ENCODE measurements at regions not wholly inside any gene's neighbourhood (a gene's known extent, or its start where the extent isn't known, plus 50 kb on each side); places are given as distances from the start of the nearest gene placed in this dataset.

DNA sequence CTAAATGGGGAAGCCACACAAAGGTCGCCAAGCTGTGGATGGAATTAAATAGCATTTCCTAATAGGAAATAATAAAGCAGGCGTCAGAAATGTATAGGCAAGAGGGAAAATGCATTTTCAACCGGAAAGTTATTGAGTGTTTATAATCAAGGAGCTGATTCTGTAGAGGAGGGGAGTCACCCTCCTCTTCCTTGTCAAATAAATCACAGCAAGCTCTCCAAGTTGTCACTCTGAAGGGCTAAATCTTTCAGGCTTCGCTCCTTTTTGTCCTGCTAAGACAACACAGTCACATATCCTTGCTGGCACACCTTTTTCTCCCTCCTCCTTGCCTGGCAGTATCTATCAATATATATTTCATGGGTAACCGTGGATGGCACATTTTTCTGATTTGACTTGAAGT, 338.4 kb downstream of the SATB1 start:
- TF ChIP-seq, protein P1, sequence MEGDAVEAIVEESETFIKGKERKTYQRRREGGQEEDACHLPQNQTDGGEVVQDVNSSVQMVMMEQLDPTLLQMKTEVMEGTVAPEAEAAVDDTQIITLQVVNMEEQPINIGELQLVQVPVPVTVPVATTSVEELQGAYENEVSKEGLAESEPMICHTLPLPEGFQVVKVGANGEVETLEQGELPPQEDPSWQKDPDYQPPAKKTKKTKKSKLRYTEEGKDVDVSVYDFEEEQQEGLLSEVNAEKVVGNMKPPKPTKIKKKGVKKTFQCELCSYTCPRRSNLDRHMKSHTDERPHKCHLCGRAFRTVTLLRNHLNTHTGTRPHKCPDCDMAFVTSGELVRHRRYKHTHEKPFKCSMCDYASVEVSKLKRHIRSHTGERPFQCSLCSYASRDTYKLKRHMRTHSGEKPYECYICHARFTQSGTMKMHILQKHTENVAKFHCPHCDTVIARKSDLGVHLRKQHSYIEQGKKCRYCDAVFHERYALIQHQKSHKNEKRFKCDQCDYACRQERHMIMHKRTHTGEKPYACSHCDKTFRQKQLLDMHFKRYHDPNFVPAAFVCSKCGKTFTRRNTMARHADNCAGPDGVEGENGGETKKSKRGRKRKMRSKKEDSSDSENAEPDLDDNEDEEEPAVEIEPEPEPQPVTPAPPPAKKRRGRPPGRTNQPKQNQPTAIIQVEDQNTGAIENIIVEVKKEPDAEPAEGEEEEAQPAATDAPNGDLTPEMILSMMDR (IDR thresholded peaks at IDR 0.05; ENCODE audit: low read depth, low read length) = no peak
- TF ChIP-seq POLR2A (IDR thresholded peaks at IDR 0.05; ENCODE audit: extremely low read depth, insufficient read length) = no peak
- TF ChIP-seq, protein P2, sequence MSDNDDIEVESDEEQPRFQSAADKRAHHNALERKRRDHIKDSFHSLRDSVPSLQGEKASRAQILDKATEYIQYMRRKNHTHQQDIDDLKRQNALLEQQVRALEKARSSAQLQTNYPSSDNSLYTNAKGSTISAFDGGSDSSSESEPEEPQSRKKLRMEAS (IDR thresholded peaks at IDR 0.05; ENCODE audit: low read depth, low read length) = no peak

Measured in NB4 (cell line).